Gastrocnemius medialis (tissue), 4 donors: ENCODE measurements at regions not wholly inside any gene's neighbourhood (a gene's known extent, or its start where the extent isn't known, plus 50 kb on each side); places are given as distances from the start of the nearest gene placed in this dataset.

Experiments used
- ATAC-seq, 2 donors: fragments of 150-250 bp; one replicate each; pipeline ENCODE4 v1.9.1; 2016
- DNase-seq, 2 donors: peaks; one replicate each; pipeline ENCODE4 v3.0.0-alpha.2; 2019
- H3K27ac ChIP-seq, 4 donors: fragments of 200-600 bp; sonication (generic); 1 replicate in 1 of 4; 2 replicates in 3 of 4; pipeline ENCODE4 v1.5.1; 2016 to 2018; ENCODE audit warnings: mild to moderate bottlenecking in 2 of 4, moderate library complexity in 1 of 4
- H3K27me3 ChIP-seq, 3 donors: fragments of 200-600 bp; sonication (generic) in 2 of 3; 1 replicate in 1 of 3; 2 replicates in 2 of 3; pipeline versions ENCODE4 v1.5.1 to v1.6.0; 2016 to 2019; ENCODE audit warnings: mild to moderate bottlenecking in 1 of 3, moderate library complexity in 1 of 3
- H3K36me3 ChIP-seq, 2 donors: fragments of 200-600 bp; sonication (generic) in 1 of 2; one replicate each; pipeline ENCODE4 v1.5.1; 2017 to 2018
- H3K4me1 ChIP-seq, 2 donors: fragments of 200-600 bp; sonication (generic) in 1 of 2; one replicate each; pipeline ENCODE4 v1.5.1; 2016 to 2017; ENCODE audit warnings: mild to moderate bottlenecking in 2 of 2
- H3K4me3 ChIP-seq, 4 donors: fragments of 200-600 bp; sonication (generic) in 3 of 4; 1 replicate in 1 of 4; 2 replicates in 3 of 4; pipeline ENCODE4 v1.5.1; 2016 to 2019; ENCODE audit warnings: mild to moderate bottlenecking in 2 of 4
- H3K9me3 ChIP-seq, 3 donors: fragments of 200-600 bp; sonication (generic) in 2 of 3; 1 replicate in 1 of 3; 2 replicates in 2 of 3; pipeline ENCODE4 v1.5.1; 2016 to 2019
- CTCF ChIP-seq, 5 experiments: fragments of 450-650 bp in 3 of 5; fragments of 200-600 bp in 2 of 5; sonication (generic) in 2 of 5; IDR thresholded peaks in 4 of 5; conservative IDR thresholded peaks in 1 of 5; 1 replicate in 4 of 5; 2 replicates in 1 of 5; pipeline ENCODE4 v1.5.1; 2016 to 2019; ENCODE audit warnings: antibody characterized with exemption in 5 of 5, mild to moderate bottlenecking in 3 of 5, moderate library complexity in 3 of 5
- POLR2A ChIP-seq, 2 donors: fragments of 450-650 bp; IDR thresholded peaks; one replicate each; pipeline ENCODE4 v1.6.1; 2017; ENCODE audit warnings: antibody characterized with exemption in 2 of 2, mild to moderate bottlenecking in 2 of 2, moderate library complexity in 2 of 2
- in situ Hi-C, 4 donors: fragments of 200-750 bp; cut with MboI; loops; one replicate each; pipeline versions ENCODE4 v1.15.0 to v1.8.0; 2017; ENCODE audit warnings: low sequenced_read_pairs in 4 of 4
- intact Hi-C: fragments of 100-400 bp; cut with DNase I; formaldehyde crosslinking; loops from one replicate; pipeline ENCODE4 v1.15.1; 2023; ENCODE audit warnings: low total_unique reads

- H3K27ac ChIP-seq = no peak overlapping the region
- no peak for TF ChIP-seq POLR2A (IDR thresholded peaks at IDR 0.05)
- TF ChIP-seq CTCF (IDR thresholded peaks at IDR 0.05 in 4 of 5, conservative IDR thresholded peaks at IDR 0.05 in 1 of 5) = no peak
- ATAC-seq = no peak
These were observed 150.4 kb downstream of the DNAJB6 start for GRCh38 chr7:157487046-157487770.

GRCh38 chr7:157488281-157488680 is 151.5 kb downstream of the DNAJB6 start:
- Histone ChIP-seq H3K4me1 (no peaks in the 10 kb centered on the region), H3K27me3 (peaks cover 3 to 8% (median 5%) of the 10 kb centered on the region in 3 donors), H3K27ac (no peak overlapping the region), H3K4me3 (no peak overlapping the region), H3K9me3 (no peaks in the 10 kb centered on the region), H3K36me3 (no peaks in the 10 kb centered on the region)
- intact Hi-C loops (no loop called here), in situ Hi-C loops (no loop called here)
- ATAC-seq (no peak), DNase-seq (no peak)
- no peak for TF ChIP-seq POLR2A (IDR thresholded peaks at IDR 0.05)
- no peak for TF ChIP-seq CTCF (IDR thresholded peaks at IDR 0.05 in 4 of 5, conservative IDR thresholded peaks at IDR 0.05 in 1 of 5)

More at GRCh38 chr7:157487046-157487770, 150.4 kb downstream of the DNAJB6 start:
- in situ Hi-C loops = no loop called here
- H3K27me3 ChIP-seq = peaks cover 3 to 8% (median 5%) of the 10 kb centered on the region in 3 donors
- no peaks in the 10 kb centered on the region for H3K4me1 ChIP-seq
- H3K36me3 ChIP-seq = no peaks in the 10 kb centered on the region
- intact Hi-C loops = no loop called here
- DNase-seq = no peak
- H3K9me3 ChIP-seq = no peaks in the 10 kb centered on the region
- H3K4me3 ChIP-seq = no peak overlapping the region

GRCh38 chr7:157488966-157489365 is 152.2 kb downstream of the DNAJB6 start:
- H3K27ac ChIP-seq = no peak overlapping the region
- intact Hi-C loops = no loop called here
- H3K36me3 ChIP-seq = no peaks in the 10 kb centered on the region
- H3K4me1 ChIP-seq = no peaks in the 10 kb centered on the region
- TF ChIP-seq CTCF (IDR thresholded peaks at IDR 0.05 in 4 of 5, conservative IDR thresholded peaks at IDR 0.05 in 1 of 5) = no peak
- no peak for TF ChIP-seq POLR2A (IDR thresholded peaks at IDR 0.05)
- in situ Hi-C loops = no loop called here
- H3K27me3 ChIP-seq = peaks cover 3 to 8% (median 5%) of the 10 kb centered on the region in 3 donors
- no peaks in the 10 kb centered on the region for H3K9me3 ChIP-seq
- no peak overlapping the region for H3K4me3 ChIP-seq
- ATAC-seq (no peak), DNase-seq (no peak)
